Small intestine (tissue), 7 donors: ENCODE measurements at regions not wholly inside any gene's neighbourhood (a gene's known extent, or its start where the extent isn't known, plus 50 kb on each side); places are given as distances from the start of the nearest gene placed in this dataset.

Experiments
- DNase-seq, 2 donors: peaks; one replicate each; pipeline versions ENCODE4 v3.0.0 to v3.0.0-alpha.2; 2013
- FAIRE-seq: peaks from 2 replicates; lab custom pipeline; 2012; peaks lifted over from hg19 to GRCh38; lab: Jason Lieb, UNC
- H3K27ac ChIP-seq, 3 donors: one replicate each; pipeline ENCODE4 v1.5.1; 2013; ENCODE audit warnings: low read length in 2 of 3, mild to moderate bottlenecking in 2 of 3, control low read depth in 1 of 3, inconsistent platforms in 1 of 3, low read depth in 1 of 3, moderate library complexity in 1 of 3
- H3K27me3 ChIP-seq, 3 donors: one replicate each; pipeline ENCODE4 v1.6.1; 2013; ENCODE audit warnings: low read length in 3 of 3, inconsistent platforms in 1 of 3; ENCODE audit not compliant: control insufficient read depth in 3 of 3, insufficient read depth in 3 of 3
- H3K36me3 ChIP-seq, 3 donors: one replicate each; pipeline ENCODE4 v1.6.1; 2013; ENCODE audit warnings: low read length in 3 of 3, inconsistent platforms in 1 of 3, low read depth in 1 of 3, mild to moderate bottlenecking in 1 of 3, moderate library complexity in 1 of 3; ENCODE audit not compliant: control insufficient read depth in 3 of 3, insufficient read depth in 2 of 3
- H3K4me1 ChIP-seq, 3 donors: one replicate each; pipeline ENCODE4 v1.6.1; 2013; ENCODE audit warnings: low read length in 2 of 3, inconsistent platforms in 1 of 3, low read depth in 1 of 3, mild to moderate bottlenecking in 1 of 3, moderate library complexity in 1 of 3; ENCODE audit not compliant: control insufficient read depth in 3 of 3, insufficient read depth in 2 of 3
- H3K4me3 ChIP-seq, 3 donors: one replicate each; pipeline ENCODE4 v1.5.1; 2013; ENCODE audit warnings: low read length in 3 of 3, control low read depth in 1 of 3, inconsistent platforms in 1 of 3, low read depth in 1 of 3, mild to moderate bottlenecking in 1 of 3, moderate library complexity in 1 of 3
- H3K9me3 ChIP-seq, 2 donors: one replicate each; pipeline ENCODE4 v1.6.1; 2013; ENCODE audit warnings: low read depth in 1 of 2, low read length in 1 of 2; ENCODE audit not compliant: control insufficient read depth in 2 of 2, insufficient read depth in 1 of 2
- WGBS, 3 donors: extraction: QIAGEN DNeasy Blood & Tissue Kit; methylation state at CpG; one replicate each; pipeline ENCODE4 v1.1.7; 2013; 5-methylcytosine and 5-hydroxymethylcytosine counted together
- donor health status: healthy with polysubstance abuse.
- donor health status: control.
- donor health status: control.
- donor health status: Bipolar disorder and iron deficiency.
- donor health status: healthy.

- no peaks in the 10 kb centered on the region for H3K9me3 ChIP-seq
- H3K4me3 ChIP-seq, result no peak overlapping the region
- H3K4me1 ChIP-seq, result no peaks in the 10 kb centered on the region
- H3K36me3 ChIP-seq, result no peaks in the 10 kb centered on the region
- no peaks in the 10 kb centered on the region for H3K27me3 ChIP-seq
- no peak for DNase-seq
- no peak overlapping the region for H3K27ac ChIP-seq
- WGBS, 3 donors, result 87 to 90% (median 88%) methylated on average over 3 of the region's 3 CpGs
- no peak for FAIRE-seq
Observed at GRCh38 chr3:168808596-168808995, 712.9 kb upstream of the GOLIM4 start.

- H3K4me3 ChIP-seq, result no peak overlapping the region
- H3K36me3 ChIP-seq, result no peaks in the 10 kb centered on the region
- H3K4me1 ChIP-seq, result no peaks in the 10 kb centered on the region
- no peak for FAIRE-seq
- no peaks in the 10 kb centered on the region for H3K27me3 ChIP-seq
- 38 to 47% (median 46%) methylated on average over 4 of the region's 4 CpGs for WGBS, 3 donors
- no peak overlapping the region for H3K27ac ChIP-seq
- no peak for DNase-seq
- H3K9me3 ChIP-seq, result no peaks in the 10 kb centered on the region
Observed at GRCh38 chr3:168807448-168807847, 711.7 kb upstream of the GOLIM4 start.

GRCh38 chr3:168806871-168807270 is 711.1 kb upstream of the GOLIM4 start:
- Histone ChIP-seq H3K4me3 (no peak overlapping the region), H3K4me1 (no peaks in the 10 kb centered on the region), H3K9me3 (no peaks in the 10 kb centered on the region), H3K27ac (no peak overlapping the region), H3K36me3 (no peaks in the 10 kb centered on the region), H3K27me3 (no peaks in the 10 kb centered on the region)
- FAIRE-seq, result no peak
- WGBS, 3 donors, result 63 to 96% (median 86%) methylated on average over 1 of the region's 1 CpG
- no peak for DNase-seq

- no peak for DNase-seq
- no peak for FAIRE-seq
- Histone ChIP-seq H3K27me3 (no peaks in the 10 kb centered on the region), H3K4me3 (no peak overlapping the region), H3K27ac (no peak overlapping the region), H3K36me3 (no peaks in the 10 kb centered on the region), H3K9me3 (no peaks in the 10 kb centered on the region), H3K4me1 (no peaks in the 10 kb centered on the region)
- 70 to 83% (median 81%) methylated on average over 1 of the region's 1 CpG for WGBS, 3 donors
Observed at GRCh38 chr3:168803536-168803935, 707.8 kb upstream of the GOLIM4 start.

GRCh38 chr3:168802766-168803165 is 707.0 kb upstream of the GOLIM4 start:
- FAIRE-seq, result no peak
- WGBS, 3 donors, result 74 to 84% (median 78%) methylated on average over 4 of the region's 4 CpGs

GRCh38 chr3:168801794-168802193 is 706.1 kb upstream of the GOLIM4 start:
- no peak for FAIRE-seq
- WGBS, 3 donors, result 79 to 92% (median 83%) methylated on average over 1 of the region's 1 CpG

More at GRCh38 chr3:168802766-168803165, 707.0 kb upstream of the GOLIM4 start:
- DNase-seq, result no peak
- no peak overlapping the region for H3K4me3 ChIP-seq
- no peaks in the 10 kb centered on the region for H3K36me3 ChIP-seq
- no peaks in the 10 kb centered on the region for H3K9me3 ChIP-seq
- no peaks in the 10 kb centered on the region for H3K4me1 ChIP-seq
- no peak overlapping the region for H3K27ac ChIP-seq
- no peaks in the 10 kb centered on the region for H3K27me3 ChIP-seq

GRCh38 chr3:168796339-168796738 is 700.6 kb upstream of the GOLIM4 start:
- no peak overlapping the region for H3K4me3 ChIP-seq
- no peaks in the 10 kb centered on the region for H3K27me3 ChIP-seq
- no peak overlapping the region for H3K27ac ChIP-seq
- FAIRE-seq, result no peak
- H3K4me1 ChIP-seq, result no peaks in the 10 kb centered on the region
- WGBS, 3 donors, result 62 to 78% (median 76%) methylated on average over 3 of the region's 3 CpGs
- H3K9me3 ChIP-seq, result no peaks in the 10 kb centered on the region
- no peak for DNase-seq
- no peaks in the 10 kb centered on the region for H3K36me3 ChIP-seq

More at GRCh38 chr3:168801794-168802193, 706.1 kb upstream of the GOLIM4 start:
- H3K9me3 ChIP-seq, result no peaks in the 10 kb centered on the region
- H3K27ac ChIP-seq, result no peak overlapping the region
- H3K27me3 ChIP-seq, result no peaks in the 10 kb centered on the region
- no peaks in the 10 kb centered on the region for H3K4me1 ChIP-seq
- H3K4me3 ChIP-seq, result no peak overlapping the region
- no peak for DNase-seq
- no peaks in the 10 kb centered on the region for H3K36me3 ChIP-seq

- H3K36me3 ChIP-seq, result no peaks in the 10 kb centered on the region
- no peak for FAIRE-seq
- H3K27me3 ChIP-seq, result no peaks in the 10 kb centered on the region
- H3K27ac ChIP-seq, result no peak overlapping the region
- no peaks in the 10 kb centered on the region for H3K9me3 ChIP-seq
- no peak overlapping the region for H3K4me3 ChIP-seq
- no peak for DNase-seq
- H3K4me1 ChIP-seq, result no peaks in the 10 kb centered on the region
- 64 to 73% (median 69%) methylated on average over 2 of the region's 2 CpGs for WGBS, 3 donors
Observed at GRCh38 chr3:168794427-168794826, 698.7 kb upstream of the GOLIM4 start.

GRCh38 chr3:168782193-168782592 is 686.5 kb upstream of the GOLIM4 start:
- H3K36me3 ChIP-seq, result no peaks in the 10 kb centered on the region
- H3K4me1 ChIP-seq, result no peaks in the 10 kb centered on the region
- H3K9me3 ChIP-seq, result no peaks in the 10 kb centered on the region
- WGBS, 3 donors, result 83 to 93% (median 88%) methylated on average over 3 of the region's 3 CpGs
- DNase-seq, result no peak
- no peak overlapping the region for H3K27ac ChIP-seq
- H3K4me3 ChIP-seq, result no peak overlapping the region
- H3K27me3 ChIP-seq, result no peaks in the 10 kb centered on the region
- FAIRE-seq, result no peak
